ENCODE measurements at regions not wholly inside any gene's neighbourhood (a gene's known extent, or its start where the extent isn't known, plus 50 kb on each side); places are given as distances from the start of the nearest gene placed in this dataset.

DNA sequence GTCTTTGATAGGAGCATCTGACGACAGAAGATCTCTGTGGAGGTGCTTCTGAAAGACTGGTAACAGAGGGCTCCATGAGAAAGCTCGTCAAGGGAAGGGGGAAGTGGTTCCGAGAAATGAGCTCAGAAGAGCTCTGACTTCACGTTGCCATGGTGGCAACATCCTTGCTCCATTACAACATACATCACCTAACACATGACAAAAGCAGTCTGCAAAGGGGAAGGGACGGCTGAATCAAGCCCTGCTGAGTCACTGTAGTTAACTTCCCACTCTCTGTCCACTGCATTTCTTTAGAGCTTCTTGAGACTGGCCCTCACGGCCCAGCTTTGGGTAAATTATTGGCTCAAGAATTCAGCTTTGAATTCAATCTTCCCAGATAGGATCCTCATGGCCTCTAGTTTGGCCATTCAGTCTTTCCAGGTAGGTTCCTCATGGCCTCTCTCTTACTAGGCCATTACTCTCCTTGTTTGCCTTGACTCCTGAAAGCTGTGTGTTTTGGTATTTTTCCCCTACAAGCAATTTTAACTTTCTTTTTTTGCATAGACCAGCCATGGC is 88.0 kb upstream of the ZNF648 start:
- TF ChIP-seq, protein P1, sequence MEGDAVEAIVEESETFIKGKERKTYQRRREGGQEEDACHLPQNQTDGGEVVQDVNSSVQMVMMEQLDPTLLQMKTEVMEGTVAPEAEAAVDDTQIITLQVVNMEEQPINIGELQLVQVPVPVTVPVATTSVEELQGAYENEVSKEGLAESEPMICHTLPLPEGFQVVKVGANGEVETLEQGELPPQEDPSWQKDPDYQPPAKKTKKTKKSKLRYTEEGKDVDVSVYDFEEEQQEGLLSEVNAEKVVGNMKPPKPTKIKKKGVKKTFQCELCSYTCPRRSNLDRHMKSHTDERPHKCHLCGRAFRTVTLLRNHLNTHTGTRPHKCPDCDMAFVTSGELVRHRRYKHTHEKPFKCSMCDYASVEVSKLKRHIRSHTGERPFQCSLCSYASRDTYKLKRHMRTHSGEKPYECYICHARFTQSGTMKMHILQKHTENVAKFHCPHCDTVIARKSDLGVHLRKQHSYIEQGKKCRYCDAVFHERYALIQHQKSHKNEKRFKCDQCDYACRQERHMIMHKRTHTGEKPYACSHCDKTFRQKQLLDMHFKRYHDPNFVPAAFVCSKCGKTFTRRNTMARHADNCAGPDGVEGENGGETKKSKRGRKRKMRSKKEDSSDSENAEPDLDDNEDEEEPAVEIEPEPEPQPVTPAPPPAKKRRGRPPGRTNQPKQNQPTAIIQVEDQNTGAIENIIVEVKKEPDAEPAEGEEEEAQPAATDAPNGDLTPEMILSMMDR (IDR thresholded peaks at IDR 0.05; ENCODE audit: insufficient read depth, low read depth, low read length): no peak
- H3K4me3 ChIP-seq (ENCODE audit: low read depth, low read length): no peak overlapping the region
- peak; percentile 69 for DNase-seq (ENCODE audit: low read depth)

DNA sequence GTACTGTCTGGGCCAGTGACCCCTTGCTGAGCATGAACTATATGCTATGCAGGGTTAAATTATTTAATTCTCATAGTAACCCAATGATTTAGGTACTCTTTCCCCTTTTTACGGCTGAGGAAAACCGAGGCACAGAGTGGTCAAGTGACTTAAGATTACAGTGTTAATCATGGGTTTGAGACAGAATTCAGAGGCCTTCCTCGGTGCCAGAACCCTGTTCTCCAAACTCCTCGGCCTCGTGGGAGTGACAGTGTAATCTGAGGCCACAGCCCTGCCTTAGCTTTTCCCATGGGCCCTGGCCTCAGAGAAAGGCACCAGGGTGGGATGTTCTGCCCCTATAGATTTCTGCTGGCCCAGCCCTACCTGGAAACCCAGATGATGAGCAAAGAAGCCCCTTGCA is 86.4 kb upstream of the ZNF648 start:
- no peak for DNase-seq (ENCODE audit: low read depth)
- TF ChIP-seq, protein P1 (IDR thresholded peaks at IDR 0.05; ENCODE audit: insufficient read depth, low read depth, low read length): no peak

DNA sequence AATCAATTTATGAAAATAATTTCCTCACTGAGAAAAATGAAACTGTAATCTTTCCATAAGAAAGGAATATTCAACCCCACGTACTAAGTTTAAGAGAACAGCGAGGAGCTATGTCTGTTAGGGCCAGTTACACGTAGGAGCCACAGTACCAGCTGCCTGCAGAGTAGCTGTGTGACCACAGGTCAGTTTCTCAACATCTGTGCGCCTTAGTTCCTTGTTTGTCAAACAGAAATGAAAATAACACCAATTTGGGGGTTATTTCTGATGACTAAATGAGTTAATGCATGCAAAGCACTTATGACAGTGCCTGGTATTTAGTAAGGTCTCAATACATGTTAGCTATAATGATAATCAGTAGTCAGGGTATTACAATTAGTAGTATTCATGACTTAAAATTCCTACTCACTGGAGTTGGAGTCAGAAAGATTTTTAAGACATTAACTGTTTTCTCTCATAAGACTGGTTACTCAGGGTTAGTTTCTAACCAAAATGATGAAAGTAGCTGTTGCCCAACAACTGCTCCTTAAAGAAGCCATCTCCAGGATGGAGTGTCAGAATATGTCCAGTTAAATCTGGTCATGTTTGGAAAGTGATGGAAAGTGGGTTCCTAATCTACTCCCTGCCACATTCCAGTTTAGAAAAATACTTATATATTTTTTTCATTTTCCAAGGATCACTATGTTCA is 85.8 kb upstream of the ZNF648 start:
- no peak overlapping the region for H3K4me3 ChIP-seq (ENCODE audit: low read depth, low read length)
- DNase-seq (ENCODE audit: low read depth): peak; percentile 34
- TF ChIP-seq, protein P1 (IDR thresholded peaks at IDR 0.05; ENCODE audit: insufficient read depth, low read depth, low read length): no peak

More for the DNA sequence above, 86.4 kb upstream of the ZNF648 start:
- H3K4me3 ChIP-seq (ENCODE audit: low read depth, low read length): no peak overlapping the region

DNA sequence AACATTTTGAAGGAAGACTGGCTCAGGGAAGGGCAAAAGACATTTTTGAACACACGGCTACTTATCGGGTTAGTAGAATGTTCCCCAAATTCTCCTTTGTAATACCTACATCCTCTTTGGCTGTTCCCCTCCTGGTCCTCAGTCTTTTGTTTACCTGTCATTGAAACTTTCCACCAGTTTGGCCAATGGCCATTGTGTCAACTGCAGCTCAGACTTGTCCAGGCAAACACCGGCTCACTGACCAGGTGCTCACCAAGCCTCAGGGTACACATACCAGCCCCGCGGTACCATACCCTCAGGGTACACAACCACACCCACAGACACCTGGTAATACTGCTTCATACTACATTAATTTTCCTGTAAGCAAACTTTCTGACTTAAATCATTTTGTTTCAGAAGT is 84.8 kb upstream of the ZNF648 start:
- no peak for DNase-seq (ENCODE audit: low read depth)
- no peak overlapping the region for H3K4me3 ChIP-seq (ENCODE audit: low read depth, low read length)
- TF ChIP-seq, protein P1 (IDR thresholded peaks at IDR 0.05; ENCODE audit: insufficient read depth, low read depth, low read length): no peak

DNA sequence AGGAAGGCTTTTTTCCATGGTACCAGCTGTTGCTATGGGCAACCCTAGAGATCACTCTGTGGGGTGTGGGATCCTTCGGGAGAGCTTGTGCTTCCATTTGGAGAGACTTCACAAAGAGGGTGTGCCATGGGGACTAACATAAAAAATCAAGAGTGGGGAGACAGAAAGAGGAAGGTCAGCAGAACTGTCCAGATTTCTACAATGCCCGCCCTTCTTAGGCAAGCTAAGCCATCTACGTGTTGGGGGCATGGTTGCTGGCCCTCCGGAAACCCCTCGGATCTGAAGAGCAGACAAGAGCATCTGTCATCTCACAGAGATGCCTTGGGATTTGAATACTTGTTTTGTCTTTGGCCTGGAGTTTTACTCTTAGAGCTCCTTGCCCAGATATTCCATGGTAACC is 83.9 kb upstream of the ZNF648 start:
- H3K4me3 ChIP-seq (ENCODE audit: low read depth, low read length): no peak overlapping the region
- no peak for DNase-seq (ENCODE audit: low read depth)
- TF ChIP-seq, protein P1 (IDR thresholded peaks at IDR 0.05; ENCODE audit: insufficient read depth, low read depth, low read length): no peak

DNA sequence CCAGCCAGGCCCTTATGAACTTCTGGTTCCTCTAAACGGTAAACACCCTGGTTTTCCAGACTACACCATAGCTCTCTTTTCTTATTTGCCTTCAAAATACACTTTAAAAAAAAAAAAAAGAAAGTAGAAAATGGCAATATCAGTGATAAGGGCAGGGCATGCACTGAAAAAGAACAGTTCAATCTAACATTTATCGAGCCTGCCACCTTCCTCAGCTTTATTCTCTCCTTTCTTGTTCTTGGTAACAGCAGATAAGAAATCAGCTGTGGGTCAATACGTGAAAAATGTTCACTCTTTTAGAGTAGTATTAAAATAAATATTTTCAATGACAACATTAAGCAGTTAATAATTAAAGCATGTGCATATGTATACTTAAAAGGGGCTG is 83.1 kb upstream of the ZNF648 start:
- DNase-seq (ENCODE audit: low read depth): no peak

More for the DNA sequence above, 83.1 kb upstream of the ZNF648 start:
- TF ChIP-seq, protein P1 (IDR thresholded peaks at IDR 0.05; ENCODE audit: insufficient read depth, low read depth, low read length): no peak
- H3K4me3 ChIP-seq (ENCODE audit: low read depth, low read length): no peak overlapping the region

Measured in fibroblast of villous mesenchyme (primary cell).